Ishikawa (cell line): ENCODE measurements at regions not wholly inside any gene's neighbourhood (a gene's known extent, or its start where the extent isn't known, plus 50 kb on each side); places are given as distances from the start of the nearest gene placed in this dataset.

Experiments used
- CEBPB ChIP-seq: IDR thresholded peaks from 2 replicates; pipeline ENCODE4 v1.6.1; 2012
- CREB1 ChIP-seq: IDR thresholded peaks from 2 replicates; pipeline ENCODE4 v1.6.1; 2012; ENCODE audit warnings: low read depth
- EGR1 ChIP-seq: IDR thresholded peaks from 2 replicates; pipeline ENCODE4 v1.6.1; 2012
- EP300 ChIP-seq: IDR thresholded peaks from 2 replicates; pipeline ENCODE4 v1.6.1; 2012; ENCODE audit warnings: borderline replicate concordance
- FOXM1 ChIP-seq: IDR thresholded peaks from 2 replicates; pipeline ENCODE4 v1.6.1; 2012; ENCODE audit warnings: low read depth, borderline replicate concordance
- NFIC ChIP-seq: IDR thresholded peaks from 2 replicates; pipeline ENCODE4 v1.6.1; 2012
- RAD21 ChIP-seq: IDR thresholded peaks from 2 replicates; pipeline ENCODE4 v1.6.1; 2012; ENCODE audit warnings: low read depth
- REST ChIP-seq: IDR thresholded peaks from 2 replicates; pipeline ENCODE4 v1.6.1; 2012; ENCODE audit warnings: low read depth, mild to moderate bottlenecking
- TAF1 ChIP-seq: IDR thresholded peaks from 2 replicates; pipeline ENCODE4 v1.6.1; 2012; ENCODE audit warnings: low read depth, mild to moderate bottlenecking
- TCF12 ChIP-seq: IDR thresholded peaks from 2 replicates; pipeline ENCODE4 v1.6.1; 2012; ENCODE audit warnings: low read depth
- TEAD4 ChIP-seq: IDR thresholded peaks from 2 replicates; pipeline ENCODE4 v1.6.1; 2012
- USF1 ChIP-seq: IDR thresholded peaks from 2 replicates; pipeline ENCODE4 v1.6.1; 2012
- YY1 ChIP-seq: IDR thresholded peaks from 2 replicates; pipeline ENCODE4 v1.6.1; 2012; ENCODE audit warnings: low read depth
- ZBTB7A ChIP-seq: IDR thresholded peaks from 2 replicates; pipeline ENCODE4 v1.6.1; 2012; ENCODE audit warnings: low read depth
- TF ChIP-seq, protein P1 (sequence below): IDR thresholded peaks from 2 replicates; pipeline ENCODE4 v1.6.1; 2012

DNA sequence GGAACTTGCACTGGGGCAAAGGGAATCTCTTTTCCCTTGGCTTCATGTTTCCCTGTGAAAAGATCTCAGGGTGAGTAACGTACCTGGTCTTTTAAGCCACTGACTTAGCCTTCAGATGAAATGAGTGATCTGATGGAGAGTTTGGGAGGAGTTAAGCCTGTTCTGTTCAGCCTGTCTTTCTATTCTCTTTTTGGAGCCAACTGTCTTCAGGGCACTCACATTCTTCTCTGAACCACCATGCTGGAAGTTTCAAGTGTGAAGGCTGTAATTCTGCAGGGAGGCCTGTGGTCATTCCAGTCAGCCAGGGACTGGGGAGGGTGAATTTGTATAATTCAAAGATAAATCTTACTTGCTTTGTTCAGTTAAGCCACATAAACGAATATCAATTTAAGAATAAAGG lies 722.2 kb upstream of the SEMA6A start:
- TF ChIP-seq YY1 (no peak), REST (no peak), TEAD4 (no peak), FOXM1 (no peak), EGR1 (no peak)

GRCh38 chr5:117295941-117296340 lies 721.3 kb upstream of the SEMA6A start:
- TF ChIP-seq CREB1 (no peak), ZBTB7A (no peak), FOXM1 (no peak), YY1 (no peak), RAD21 (no peak), TEAD4 (no peak), NFIC (no peak), USF1 (no peak)
- TF ChIP-seq, protein P1, sequence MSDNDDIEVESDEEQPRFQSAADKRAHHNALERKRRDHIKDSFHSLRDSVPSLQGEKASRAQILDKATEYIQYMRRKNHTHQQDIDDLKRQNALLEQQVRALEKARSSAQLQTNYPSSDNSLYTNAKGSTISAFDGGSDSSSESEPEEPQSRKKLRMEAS: no peak

GRCh38 chr5:117286813-117287212 lies 712.2 kb upstream of the SEMA6A start:
- TF ChIP-seq, protein P1: no peak
- TF ChIP-seq TCF12: no peak
- no peak for TF ChIP-seq REST
- TF ChIP-seq TAF1: no peak
- TF ChIP-seq YY1: no peak
- TF ChIP-seq RAD21: no peak
- no peak for TF ChIP-seq NFIC
- no peak for TF ChIP-seq ZBTB7A
- TF ChIP-seq CEBPB: no peak
- no peak for TF ChIP-seq CREB1
- no peak for TF ChIP-seq USF1
- no peak for TF ChIP-seq EGR1
- TF ChIP-seq FOXM1: no peak
- TF ChIP-seq EP300: no peak
- no peak for TF ChIP-seq TEAD4

DNA sequence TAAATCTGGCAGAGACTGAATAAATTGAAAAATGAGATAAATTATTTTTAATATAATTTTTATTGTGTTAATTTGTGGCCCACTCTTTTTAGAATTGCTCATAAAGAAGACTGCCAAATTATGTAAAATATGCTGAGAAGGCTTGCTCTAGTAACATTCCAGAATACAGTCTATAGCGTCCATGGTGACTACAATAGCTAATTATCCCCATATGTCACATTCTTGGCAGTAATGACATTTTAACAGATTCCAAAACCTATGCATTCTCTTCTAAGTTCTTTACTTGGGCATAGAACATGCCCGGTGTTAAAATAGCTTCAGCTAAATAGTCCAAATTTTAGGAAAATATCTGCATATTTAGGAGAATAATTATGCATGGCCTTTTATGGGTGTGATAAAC lies 697.0 kb upstream of the SEMA6A start:
- TF ChIP-seq ZBTB7A: no peak
- no peak for TF ChIP-seq USF1
- TF ChIP-seq TCF12: no peak
- TF ChIP-seq NFIC: no peak
- no peak for TF ChIP-seq TAF1
- TF ChIP-seq EGR1: no peak
- TF ChIP-seq CEBPB: no peak
- TF ChIP-seq FOXM1: no peak
- TF ChIP-seq YY1: no peak
- TF ChIP-seq EP300: no peak
- TF ChIP-seq REST: no peak
- no peak for TF ChIP-seq RAD21
- TF ChIP-seq, protein P1: no peak
- no peak for TF ChIP-seq TEAD4
